H1 (cell line): ENCODE measurements at regions not wholly inside any gene's neighbourhood (a gene's known extent, or its start where the extent isn't known, plus 50 kb on each side); places are given as distances from the start of the nearest gene placed in this dataset.

ENCODE experiments used
- CHD2 ChIP-seq: IDR thresholded peaks from 2 replicates; pipeline ENCODE4 v1.6.1; 2012; ENCODE audit warnings: low read length, improper control_type of control experiment
- GTF2F1 ChIP-seq: IDR thresholded peaks from 2 replicates; pipeline ENCODE4 v1.6.1; 2012; ENCODE audit warnings: low read depth, low read length, improper control_type of control experiment, borderline replicate concordance
- HDAC2 ChIP-seq, 2 experiments: fragments of 300-600 bp in 1 of 2; sonication (generic) in 1 of 2; IDR thresholded peaks; 2 replicates each; pipeline ENCODE4 v1.6.1; 2011 to 2012; ENCODE audit warnings: low read depth in 2 of 2, low read length in 2 of 2, mild to moderate bottlenecking in 2 of 2, moderate library complexity in 2 of 2, borderline replicate concordance in 1 of 2, inconsistent platforms in 1 of 2
- MAX ChIP-seq: IDR thresholded peaks from 2 replicates; pipeline ENCODE4 v1.6.1; 2012; ENCODE audit warnings: inconsistent platforms
- SP1 ChIP-seq: IDR thresholded peaks from 2 replicates; pipeline ENCODE4 v1.6.1; 2011; ENCODE audit warnings: low read depth, low read length
- SRF ChIP-seq: IDR thresholded peaks from 2 replicates; pipeline ENCODE4 v1.6.1; 2011; ENCODE audit warnings: mild to moderate bottlenecking, low read depth, low read length, moderate library complexity
- TBP ChIP-seq: IDR thresholded peaks from 2 replicates; pipeline ENCODE4 v1.6.1; 2011; ENCODE audit warnings: low read depth, low read length, improper control_type of control experiment
- YY1 ChIP-seq: IDR thresholded peaks from 2 replicates; pipeline ENCODE4 v1.6.1; 2011; ENCODE audit warnings: low read depth, mild to moderate bottlenecking, low read length

- TF ChIP-seq CHD2 (no peak), MAX (no peak), TBP (no peak), SRF (no peak), SP1 (no peak), GTF2F1 (no peak), YY1 (no peak), HDAC2 (IDR thresholded peaks at IDR 0.05; ENCODE audit: borderline replicate concordance in 1 of 2, low read depth in 2 of 2, low read length in 2 of 2) (no peak)
These were observed 348.3 kb upstream of the RSPO3 start (continued) for GRCh38 chr6:126770176-126770575.
